ENCODE measurements at regions not wholly inside any gene's neighbourhood (a gene's known extent, or its start where the extent isn't known, plus 50 kb on each side); places are given as distances from the start of the nearest gene placed in this dataset.

GRCh38 chr4:8709050-8709728 lies 116.6 kb downstream of the CPZ start:
- no peak for DNase-seq (ENCODE audit: low read depth, low spot score)
- TF ChIP-seq, protein P1, sequence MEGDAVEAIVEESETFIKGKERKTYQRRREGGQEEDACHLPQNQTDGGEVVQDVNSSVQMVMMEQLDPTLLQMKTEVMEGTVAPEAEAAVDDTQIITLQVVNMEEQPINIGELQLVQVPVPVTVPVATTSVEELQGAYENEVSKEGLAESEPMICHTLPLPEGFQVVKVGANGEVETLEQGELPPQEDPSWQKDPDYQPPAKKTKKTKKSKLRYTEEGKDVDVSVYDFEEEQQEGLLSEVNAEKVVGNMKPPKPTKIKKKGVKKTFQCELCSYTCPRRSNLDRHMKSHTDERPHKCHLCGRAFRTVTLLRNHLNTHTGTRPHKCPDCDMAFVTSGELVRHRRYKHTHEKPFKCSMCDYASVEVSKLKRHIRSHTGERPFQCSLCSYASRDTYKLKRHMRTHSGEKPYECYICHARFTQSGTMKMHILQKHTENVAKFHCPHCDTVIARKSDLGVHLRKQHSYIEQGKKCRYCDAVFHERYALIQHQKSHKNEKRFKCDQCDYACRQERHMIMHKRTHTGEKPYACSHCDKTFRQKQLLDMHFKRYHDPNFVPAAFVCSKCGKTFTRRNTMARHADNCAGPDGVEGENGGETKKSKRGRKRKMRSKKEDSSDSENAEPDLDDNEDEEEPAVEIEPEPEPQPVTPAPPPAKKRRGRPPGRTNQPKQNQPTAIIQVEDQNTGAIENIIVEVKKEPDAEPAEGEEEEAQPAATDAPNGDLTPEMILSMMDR (IDR thresholded peaks at IDR 0.05; ENCODE audit: low read depth, low read length), result no peak
- H3K4me3 ChIP-seq (ENCODE audit: low read depth, low read length), result no peak overlapping the region
- in situ Hi-C loops (cut with HindIII; ENCODE audit: low sequenced_read_pairs), result no loop called here

- in situ Hi-C loops (cut with HindIII; ENCODE audit: low sequenced_read_pairs), result no loop called here
- TF ChIP-seq, protein P1 (IDR thresholded peaks at IDR 0.05; ENCODE audit: low read depth, low read length), result no peak
- H3K4me3 ChIP-seq (ENCODE audit: low read depth, low read length), result no peak overlapping the region
- no peak for DNase-seq (ENCODE audit: low read depth, low spot score)
Measured at GRCh38 chr4:8708401-8709021, 115.9 kb downstream of the CPZ start.

DNA sequence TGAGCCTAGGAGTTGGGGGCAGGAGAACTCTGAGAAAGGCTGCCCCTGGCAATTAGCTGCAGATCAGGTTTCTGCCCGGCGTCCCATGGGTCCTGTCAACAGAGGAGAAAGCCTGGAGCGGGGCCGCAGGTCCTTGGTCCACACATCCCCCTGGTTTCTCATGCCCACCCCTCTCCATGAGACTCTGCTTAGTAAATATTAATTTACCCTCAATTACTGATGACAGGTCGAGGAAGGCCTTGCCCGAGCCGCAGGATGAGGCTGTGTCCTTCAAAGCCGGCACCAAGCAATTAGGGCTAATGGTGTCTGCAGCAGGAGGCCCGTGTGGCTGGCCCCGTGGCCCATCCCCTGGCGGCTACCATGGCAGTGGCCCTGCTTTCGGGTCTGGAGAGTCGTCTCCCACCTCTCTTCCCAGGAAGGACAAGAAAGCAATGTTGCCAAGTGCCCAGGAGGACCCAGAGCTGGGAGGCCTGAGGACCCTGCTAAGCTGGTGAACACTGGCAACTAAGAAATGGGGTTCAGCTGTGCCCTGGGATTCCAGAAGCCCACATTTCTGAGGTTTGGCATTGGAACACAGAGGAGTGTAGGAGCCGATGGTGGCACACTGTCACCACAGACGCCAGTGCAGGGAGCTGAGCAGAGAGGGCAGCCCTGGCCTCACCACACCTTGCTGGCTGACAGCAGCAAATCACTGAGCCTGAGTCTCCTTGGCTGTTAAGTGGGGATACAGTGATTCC lies 114.6 kb downstream of the CPZ start:
- TF ChIP-seq, protein P1 (IDR thresholded peaks at IDR 0.05; ENCODE audit: low read depth, low read length), result no peak
- no peak for DNase-seq (ENCODE audit: low read depth, low spot score)
- H3K4me3 ChIP-seq (ENCODE audit: low read depth, low read length), result no peak overlapping the region
- in situ Hi-C loops (cut with HindIII; ENCODE audit: low sequenced_read_pairs), result no loop called here

DNA sequence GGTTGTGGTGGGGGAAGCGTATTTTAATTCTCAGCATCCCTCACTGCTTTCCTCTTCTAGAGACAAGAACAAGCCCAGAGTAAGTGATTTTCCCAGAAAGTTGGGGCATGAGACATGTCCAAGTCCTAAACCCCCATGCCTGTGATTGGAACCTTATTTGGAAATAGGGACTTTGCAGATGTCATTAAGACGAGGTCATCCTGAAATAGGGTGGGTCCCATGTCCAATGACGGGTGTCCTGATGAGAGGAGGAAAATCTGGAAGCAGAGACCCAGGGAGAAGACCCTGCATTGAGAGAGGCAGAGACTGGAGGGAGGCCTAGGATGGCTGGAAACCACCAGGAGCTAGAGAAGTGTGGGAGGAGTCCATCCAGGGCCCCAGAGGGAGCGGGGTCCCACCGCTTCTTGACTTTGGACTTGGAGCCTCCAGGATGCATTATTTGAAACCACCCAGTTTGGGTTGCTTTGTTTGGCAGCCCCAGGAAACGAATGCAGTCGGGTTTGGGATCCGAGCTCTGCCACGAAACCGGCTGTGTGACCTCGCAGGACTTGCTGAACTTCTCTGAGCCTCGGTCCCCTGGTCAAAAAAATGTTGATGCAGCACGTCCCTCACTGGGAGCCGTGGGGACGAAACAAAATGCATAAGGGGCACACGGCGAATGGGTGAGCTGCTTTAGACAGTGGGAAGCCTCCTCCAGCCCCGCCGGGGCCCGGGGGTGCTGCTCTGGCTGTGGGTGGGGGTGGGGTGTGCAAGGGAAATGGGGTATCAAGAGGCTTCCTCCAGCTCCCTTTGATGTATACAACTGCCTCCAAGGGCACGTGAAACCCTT lies 113.9 kb downstream of the CPZ start:
- DNase-seq (ENCODE audit: low read depth, low spot score), result no peak
- H3K4me3 ChIP-seq (ENCODE audit: low read depth, low read length), result no peak overlapping the region
- TF ChIP-seq, protein P1 (IDR thresholded peaks at IDR 0.05; ENCODE audit: low read depth, low read length), result no peak
- in situ Hi-C loops (cut with HindIII; ENCODE audit: low sequenced_read_pairs), result no loop called here

DNA sequence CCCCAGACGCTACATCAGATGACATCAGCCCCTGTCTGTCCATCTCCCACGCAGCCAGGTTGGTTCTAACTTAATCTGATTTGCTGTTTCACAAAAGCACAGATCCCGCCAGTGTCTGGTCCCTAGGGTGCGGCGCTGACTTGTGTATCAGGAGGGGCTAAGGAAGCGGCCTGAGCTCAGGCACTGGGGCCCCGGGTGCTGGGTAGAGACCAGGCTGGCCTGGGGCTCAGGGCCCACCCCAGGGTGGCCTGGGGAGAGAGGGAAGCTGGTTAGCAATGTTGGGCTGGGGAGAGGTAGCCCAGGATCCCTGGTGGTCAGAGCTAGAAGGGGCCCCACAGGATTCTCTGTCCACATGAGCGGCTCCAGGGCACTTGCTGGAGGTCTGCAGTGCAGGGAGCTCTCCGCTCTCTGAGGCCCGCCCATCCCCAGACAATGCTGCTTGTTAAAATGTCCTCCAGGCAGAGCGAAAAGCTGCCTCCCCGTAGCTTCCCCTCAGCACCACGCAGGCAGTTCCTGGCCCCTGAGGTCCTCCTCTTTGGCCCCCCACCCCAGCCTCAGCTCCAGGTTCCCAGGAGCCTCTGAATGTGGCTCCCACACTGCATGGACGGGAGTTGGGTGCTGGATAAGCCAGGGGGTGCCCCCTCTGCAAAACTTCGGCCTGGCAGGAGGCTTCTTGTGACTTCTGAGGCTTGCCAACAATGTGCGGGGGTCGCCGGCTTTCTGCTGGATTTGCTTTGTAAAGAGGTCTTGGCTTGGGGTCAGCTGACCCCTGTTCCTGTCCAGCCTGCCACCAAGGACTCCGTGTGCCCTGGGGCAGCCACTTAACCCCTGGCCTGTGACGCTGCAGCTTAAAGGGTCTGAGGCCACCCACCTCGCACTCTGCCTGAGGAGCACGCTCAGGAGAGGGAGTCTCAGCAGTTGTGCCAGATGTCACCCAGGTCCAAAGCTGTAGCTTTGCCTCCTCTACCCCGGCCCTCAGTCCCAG lies 112.9 kb downstream of the CPZ start:
- H3K4me3 ChIP-seq (ENCODE audit: low read depth, low read length), result no peak overlapping the region
- in situ Hi-C loops (cut with HindIII; ENCODE audit: low sequenced_read_pairs), result no loop called here
- TF ChIP-seq, protein P1 (IDR thresholded peaks at IDR 0.05; ENCODE audit: low read depth, low read length), result no peak
- no peak for DNase-seq (ENCODE audit: low read depth, low spot score)

Measured in astrocyte of the spinal cord (primary cell).